Mesendoderm (in vitro differentiated cells): ENCODE measurements at regions not wholly inside any gene's neighbourhood (a gene's known extent, or its start where the extent isn't known, plus 50 kb on each side); places are given as distances from the start of the nearest gene placed in this dataset.

Source experiments
- DNase-seq: peaks from one replicate; pipeline ENCODE4 v3.0.0; 2013
- H2AK5ac ChIP-seq: 2 replicates; pipeline ENCODE4 v1.6.1; 2013; ENCODE audit warnings: low read length, inconsistent platforms
- H2BK120ac ChIP-seq: 2 replicates; pipeline ENCODE4 v1.6.1; 2013; ENCODE audit warnings: low read depth, mild to moderate bottlenecking, low read length, moderate library complexity, mixed read lengths
- H2BK15ac ChIP-seq: replicated peaks from 2 replicates; pipeline ENCODE4 v1.6.1; 2013; ENCODE audit warnings: low read depth, mild to moderate bottlenecking, moderate library complexity
- H2BK5ac ChIP-seq: 2 replicates; pipeline ENCODE4 v1.6.1; 2013; ENCODE audit warnings: low read length, inconsistent platforms
- H3K18ac ChIP-seq: 2 replicates; pipeline ENCODE4 v1.6.1; 2013; ENCODE audit warnings: mild to moderate bottlenecking, low read length, mixed read lengths
- H3K23ac ChIP-seq: one replicate; pipeline ENCODE4 v1.6.1; 2013; ENCODE audit warnings: low read length
- H3K27ac ChIP-seq: 2 replicates; pipeline ENCODE4 v1.5.1; 2013; ENCODE audit warnings: low read depth, mild to moderate bottlenecking, inconsistent platforms, low read length, moderate library complexity
- H3K27me3 ChIP-seq: 2 replicates; pipeline ENCODE4 v1.6.1; 2013; ENCODE audit warnings: low read length, control low read depth, mild to moderate bottlenecking, inconsistent platforms; ENCODE audit not compliant: insufficient read depth, poor library complexity
- H3K36me3 ChIP-seq: 2 replicates; pipeline ENCODE4 v1.6.1; 2013; ENCODE audit warnings: low read length, inconsistent platforms; ENCODE audit not compliant: control insufficient read depth, insufficient read depth
- H3K4ac ChIP-seq: one replicate; pipeline ENCODE4 v1.6.1; 2013; ENCODE audit warnings: low read depth, mild to moderate bottlenecking, low read length, moderate library complexity
- H3K4me1 ChIP-seq: 2 replicates; pipeline ENCODE4 v1.6.1; 2013; ENCODE audit warnings: low read depth, low read length, inconsistent platforms; ENCODE audit not compliant: control insufficient read depth
- H3K4me2 ChIP-seq: 2 replicates; pipeline ENCODE4 v1.6.1; 2013; ENCODE audit warnings: low read length
- H3K4me3 ChIP-seq: 2 replicates; pipeline ENCODE4 v1.5.1; 2013; ENCODE audit warnings: mild to moderate bottlenecking, low read length
- H3K56ac ChIP-seq: one replicate; pipeline ENCODE4 v1.6.1; 2013; ENCODE audit warnings: low read length
- H3K79me1 ChIP-seq: 2 replicates; pipeline ENCODE4 v1.6.1; 2013; ENCODE audit warnings: low read length, inconsistent platforms
- H3K79me2 ChIP-seq: 2 replicates; pipeline ENCODE4 v1.6.1; 2013; ENCODE audit warnings: mild to moderate bottlenecking, low read length; ENCODE audit not compliant: control insufficient read depth, insufficient read depth
- H3K9ac ChIP-seq: 2 replicates; pipeline ENCODE4 v1.6.1; 2013; ENCODE audit warnings: low read length, inconsistent platforms
- H4K5ac ChIP-seq: one replicate; pipeline ENCODE4 v1.6.1; 2013; ENCODE audit warnings: low read length
- H4K8ac ChIP-seq: one replicate; pipeline ENCODE4 v1.6.1; 2013; ENCODE audit warnings: low read depth, mild to moderate bottlenecking, control low read depth, low read length, moderate library complexity
- WGBS: extraction: QIAGEN DNeasy Blood & Tissue Kit; methylation state at CpG from one replicate; pipeline ENCODE4 v1.1.7; 2013; ENCODE audit warnings: low lambda C conversion rate, missing lambda C conversion rate; ENCODE audit not compliant: insufficient coverage; ENCODE audit errors: extremely low coverage; 5-methylcytosine and 5-hydroxymethylcytosine counted together

DNA sequence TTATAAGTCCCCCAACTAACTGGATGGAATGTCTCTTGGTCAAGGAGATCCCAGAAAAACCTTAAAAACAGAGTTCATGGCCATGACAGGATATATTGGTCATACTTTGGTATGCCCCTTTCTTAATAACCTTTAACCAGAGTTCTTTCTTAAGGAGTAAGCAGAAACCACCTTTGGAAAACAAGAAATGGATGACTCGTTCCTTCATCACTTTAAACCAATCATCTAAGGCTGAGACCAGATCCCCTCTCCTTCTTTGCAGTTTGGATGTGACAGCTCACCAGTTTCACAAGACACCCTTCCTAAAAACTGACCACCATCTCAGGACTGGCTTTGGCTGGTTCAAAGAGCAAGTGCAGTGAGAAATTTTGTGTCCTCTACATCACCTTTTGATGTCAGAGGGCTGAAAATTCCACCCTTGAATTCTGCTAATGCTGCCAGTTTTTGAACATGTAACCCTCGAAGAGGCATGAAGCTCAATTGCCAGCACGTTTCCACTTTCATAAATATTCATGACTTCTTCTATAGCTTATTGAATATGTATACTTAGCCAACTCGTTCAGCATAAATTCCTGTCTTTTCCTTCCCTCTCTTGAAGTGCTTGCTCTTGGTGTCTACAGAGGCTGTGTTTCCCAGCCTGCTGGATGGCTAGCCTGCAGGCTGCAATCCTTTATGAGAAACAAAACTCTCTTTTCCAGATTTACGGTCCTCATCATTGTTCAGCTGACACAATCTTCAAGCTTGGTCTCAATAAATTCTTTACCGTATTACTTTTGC, 1323.5 kb upstream of the TMEFF2 start:
- no peak for DNase-seq
- Histone ChIP-seq H3K56ac (no peak overlapping the region), H3K4me3 (no peak overlapping the region), H3K4me1 (no peaks in the 10 kb centered on the region), H3K79me2 (no peaks in the 10 kb centered on the region), H2BK120ac (no peak overlapping the region), H4K5ac (no peak overlapping the region), H4K8ac (no peak overlapping the region), H2AK5ac (no peak overlapping the region), H2BK5ac (no peak overlapping the region), H3K18ac (no peak overlapping the region), H3K23ac (no peak overlapping the region), H3K27me3 (no peaks in the 10 kb centered on the region), H3K27ac (no peak overlapping the region), H3K4ac (no peak overlapping the region), H3K79me1 (no peaks in the 10 kb centered on the region), H3K9ac (no peak overlapping the region), H3K36me3 (no peaks in the 10 kb centered on the region), H3K4me2 (no peak overlapping the region), H2BK15ac (no peak overlapping the region)
- no CpG with 5 or more reads among the region's 6 CpGs for WGBS

DNA sequence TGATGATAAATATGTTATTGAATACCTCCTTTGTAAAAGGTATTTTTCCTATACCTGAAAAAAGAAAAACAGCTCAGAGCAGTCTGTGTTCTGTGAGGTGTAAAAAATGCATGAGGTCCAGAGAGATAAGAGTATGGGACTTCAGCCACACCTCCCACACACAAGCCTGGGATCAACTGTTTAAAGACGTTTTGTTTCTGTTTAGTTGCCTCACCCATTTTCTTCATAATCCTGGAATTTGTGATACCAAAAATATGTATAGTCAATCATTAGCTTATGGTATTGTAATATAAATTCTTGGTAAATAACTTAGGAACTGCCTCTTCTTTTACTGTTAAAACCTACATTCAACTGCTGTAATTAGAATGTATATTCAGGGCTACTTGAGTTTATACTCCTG, 1322.9 kb upstream of the TMEFF2 start:
- Histone ChIP-seq H3K27ac (no peak overlapping the region), H3K9ac (no peak overlapping the region), H2BK120ac (no peak overlapping the region), H3K56ac (no peak overlapping the region), H4K5ac (no peak overlapping the region), H3K4me1 (no peaks in the 10 kb centered on the region), H3K4ac (no peak overlapping the region), H3K18ac (no peak overlapping the region), H3K36me3 (no peaks in the 10 kb centered on the region), H3K4me2 (no peak overlapping the region), H3K27me3 (no peaks in the 10 kb centered on the region), H3K79me2 (no peaks in the 10 kb centered on the region), H3K4me3 (no peak overlapping the region), H2BK5ac (no peak overlapping the region), H3K79me1 (no peaks in the 10 kb centered on the region), H3K23ac (no peak overlapping the region), H2BK15ac (no peak overlapping the region), H4K8ac (no peak overlapping the region), H2AK5ac (no peak overlapping the region)
- no peak for DNase-seq
- no CpG with 5 or more reads among the region's 1 CpG for WGBS

DNA sequence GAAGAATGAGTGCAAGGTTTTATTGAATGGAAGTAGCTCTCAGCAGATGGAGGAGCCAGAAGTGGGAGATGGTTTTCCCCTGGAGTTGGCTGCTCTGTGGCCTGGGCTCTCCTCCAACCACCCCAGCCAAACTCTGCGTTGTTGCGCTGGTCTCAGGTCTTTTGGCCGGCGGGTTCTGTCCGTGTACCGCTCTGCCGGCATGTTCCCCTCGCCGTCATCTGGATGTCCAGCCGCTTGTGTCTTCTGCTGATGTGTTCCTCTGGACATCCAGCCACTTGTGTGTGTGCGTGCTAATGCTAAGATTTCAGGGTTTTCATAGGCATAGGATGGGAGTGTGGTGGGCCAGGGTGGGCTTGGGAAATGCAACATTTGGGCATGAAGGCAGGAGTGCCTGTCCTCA, 1311.3 kb upstream of the TMEFF2 start:
- Histone ChIP-seq H2BK5ac (no peak overlapping the region), H2AK5ac (no peak overlapping the region), H3K18ac (no peak overlapping the region), H3K56ac (no peak overlapping the region), H3K4me1 (no peaks in the 10 kb centered on the region), H3K9ac (no peak overlapping the region), H4K8ac (no peak overlapping the region), H2BK15ac (no peak overlapping the region), H3K27ac (no peak overlapping the region), H4K5ac (no peak overlapping the region), H3K23ac (no peak overlapping the region), H3K4ac (no peak overlapping the region), H3K36me3 (no peaks in the 10 kb centered on the region), H3K79me2 (no peaks in the 10 kb centered on the region), H2BK120ac (no peak overlapping the region), H3K4me2 (no peak overlapping the region), H3K27me3 (no peaks in the 10 kb centered on the region), H3K4me3 (no peak overlapping the region), H3K79me1 (no peaks in the 10 kb centered on the region)
- WGBS = no CpG with 5 or more reads among the region's 11 CpGs
- DNase-seq = no peak

DNA sequence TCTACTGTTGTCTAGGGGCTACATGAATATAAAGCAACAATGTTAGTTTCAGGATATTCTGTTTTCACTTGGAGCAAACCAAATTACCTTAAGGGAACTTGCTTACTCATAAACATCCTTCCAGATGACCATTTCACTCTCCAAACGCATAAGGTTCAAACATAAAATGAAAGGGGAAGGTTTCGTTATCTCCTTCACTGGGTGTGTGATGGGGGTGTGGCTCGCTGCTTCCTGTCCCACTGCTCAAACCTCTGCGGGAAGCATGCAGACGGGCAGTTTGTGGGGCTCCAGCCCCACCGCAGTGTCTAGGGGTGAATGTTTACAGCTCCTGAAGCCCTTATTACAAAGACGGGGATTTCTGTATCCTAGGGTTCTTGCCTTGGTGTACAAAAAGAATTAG, 1310.9 kb upstream of the TMEFF2 start:
- Histone ChIP-seq H3K79me1 (no peaks in the 10 kb centered on the region), H3K23ac (no peak overlapping the region), H3K36me3 (no peaks in the 10 kb centered on the region), H4K5ac (no peak overlapping the region), H3K27me3 (no peaks in the 10 kb centered on the region), H3K4me2 (no peak overlapping the region), H4K8ac (no peak overlapping the region), H3K4ac (no peak overlapping the region), H2BK15ac (no peak overlapping the region), H3K4me3 (no peak overlapping the region), H2AK5ac (no peak overlapping the region), H2BK5ac (no peak overlapping the region), H3K27ac (no peak overlapping the region), H3K18ac (no peak overlapping the region), H3K56ac (no peak overlapping the region), H3K9ac (no peak overlapping the region), H3K4me1 (no peaks in the 10 kb centered on the region), H2BK120ac (no peak overlapping the region), H3K79me2 (no peaks in the 10 kb centered on the region)
- no peak for DNase-seq
- no CpG with 5 or more reads among the region's 7 CpGs for WGBS

DNA sequence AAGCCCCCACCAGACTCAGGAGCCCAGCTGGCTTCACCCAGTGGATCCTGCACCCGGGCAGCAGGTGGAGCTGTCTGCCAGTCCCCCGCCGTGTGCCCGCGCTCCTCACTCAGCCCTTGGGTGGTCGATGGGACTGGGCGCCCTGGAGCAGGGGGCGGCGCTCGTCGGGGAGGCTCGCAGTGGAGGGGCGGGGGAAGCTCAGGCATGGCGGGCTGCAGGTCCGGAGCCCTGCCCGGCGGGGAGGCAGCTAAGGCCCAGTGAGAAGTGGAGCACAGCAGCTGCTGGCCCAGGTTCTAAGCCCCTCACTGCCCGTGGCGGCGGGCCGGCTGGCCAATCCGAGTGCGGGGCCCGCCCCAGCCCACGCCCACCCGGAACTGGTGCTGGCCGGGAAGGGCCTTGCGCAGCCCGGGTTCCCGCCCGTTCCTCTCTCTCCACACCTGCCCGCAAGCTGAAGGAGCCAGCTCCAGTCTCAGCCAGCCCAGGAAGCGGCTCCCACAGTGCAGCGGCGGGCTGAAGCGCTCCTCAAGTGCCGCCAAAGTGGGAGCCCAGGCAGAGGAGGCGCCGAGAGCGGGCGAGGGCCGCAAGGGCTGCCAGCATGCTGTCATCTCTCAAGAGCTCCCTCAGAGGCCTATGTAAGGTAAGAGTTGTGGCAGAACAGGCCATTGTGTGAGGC, 1307.8 kb upstream of the TMEFF2 start:
- Histone ChIP-seq H4K5ac (no peak overlapping the region), H3K4me3 (no peak overlapping the region), H2BK120ac (no peak overlapping the region), H2AK5ac (no peak overlapping the region), H3K4ac (no peak overlapping the region), H2BK5ac (no peak overlapping the region), H3K36me3 (no peaks in the 10 kb centered on the region), H3K4me2 (no peak overlapping the region), H3K27me3 (no peaks in the 10 kb centered on the region), H2BK15ac (no peak overlapping the region), H3K23ac (no peak overlapping the region), H3K4me1 (no peaks in the 10 kb centered on the region), H3K56ac (peak overlapping the region; percentile 72), H3K18ac (no peak overlapping the region), H3K79me1 (no peaks in the 10 kb centered on the region), H3K9ac (peak overlapping the region; percentile 42), H3K79me2 (no peaks in the 10 kb centered on the region), H4K8ac (no peak overlapping the region), H3K27ac (no peak overlapping the region)
- DNase-seq = peak; percentile 76
- WGBS = no CpG with 5 or more reads among the region's 42 CpGs
